Thyroid gland (tissue), 4 donors: ENCODE measurements at regions not wholly inside any gene's neighbourhood (a gene's known extent, or its start where the extent isn't known, plus 50 kb on each side); places are given as distances from the start of the nearest gene placed in this dataset.

Experiments
- CTCF ChIP-seq, 6 experiments: fragments of 200-600 bp in 3 of 6; fragments of 450-650 bp in 3 of 6; sonication (generic) in 3 of 6; IDR thresholded peaks; one replicate each; pipeline ENCODE4 v1.5.1; 2016 to 2019; ENCODE audit warnings: antibody characterized with exemption in 6 of 6, mild to moderate bottlenecking in 2 of 6, inconsistent platforms in 1 of 6, moderate library complexity in 1 of 6
- POLR2A ChIP-seq, 2 donors: fragments of 450-650 bp; IDR thresholded peaks; one replicate each; pipeline ENCODE4 v1.6.1; 2017; ENCODE audit warnings: antibody characterized with exemption in 2 of 2, mild to moderate bottlenecking in 2 of 2, moderate library complexity in 1 of 2

- TF ChIP-seq CTCF (IDR thresholded peaks at IDR 0.05): no peak
- TF ChIP-seq POLR2A (IDR thresholded peaks at IDR 0.05): no peak
Measured at GRCh38 chr7:49660170-49660783, 113.2 kb upstream of the VWC2 start.
